MM.1S (cell line): ENCODE measurements at regions not wholly inside any gene's neighbourhood (a gene's known extent, or its start where the extent isn't known, plus 50 kb on each side); places are given as distances from the start of the nearest gene placed in this dataset.
"Not testable (repeated sequence)": the region's sequence is repeated elsewhere in the genome, so short reads cannot be mapped to it uniquely, and the experiment has no call there.

Experiments
- DNase-seq: peaks from one replicate; pipeline ENCODE4 v3.0.0-alpha.2; 2015
- H2AFZ ChIP-seq: fragments of 300-600 bp; sonication (generic); 2 replicates; pipeline ENCODE4 v1.6.0; 2016; ENCODE audit warnings: antibody characterized with exemption, low read length
- H3F3A ChIP-seq: fragments of 300-600 bp; sonication (generic); 2 replicates; pipeline ENCODE4 v1.6.1; 2016; ENCODE audit warnings: mild to moderate bottlenecking, antibody characterized with exemption, low read length, moderate library complexity, mixed read lengths; ENCODE audit not compliant: insufficient read depth
- H3K27ac ChIP-seq: fragments of 300-600 bp; sonication (generic); 2 replicates; pipeline ENCODE4 v1.5.1; 2016; ENCODE audit warnings: mild to moderate bottlenecking, low read length
- H3K27me3 ChIP-seq: fragments of 300-600 bp; sonication (generic); replicated peaks from 2 replicates; pipeline ENCODE4 v1.6.0; 2016; ENCODE audit warnings: low read length; ENCODE audit not compliant: insufficient read depth
- H3K36me3 ChIP-seq: fragments of 300-600 bp; sonication (generic); replicated peaks from 2 replicates; pipeline ENCODE4 v1.6.1; 2016; ENCODE audit warnings: mild to moderate bottlenecking, low read length, mixed read lengths; ENCODE audit not compliant: insufficient read depth
- H3K4me1 ChIP-seq: fragments of 300-600 bp; sonication (generic); 2 replicates; pipeline ENCODE4 v1.6.1; 2016; ENCODE audit warnings: low read length, mixed read lengths
- H3K4me2 ChIP-seq: fragments of 300-600 bp; sonication (generic); 2 replicates; pipeline ENCODE4 v1.6.0; 2016; ENCODE audit warnings: low read depth, low read length
- H3K4me3 ChIP-seq: fragments of 300-600 bp; sonication (generic); 2 replicates; pipeline ENCODE4 v1.5.1; 2016; ENCODE audit warnings: low read length, mixed read lengths
- H3K79me2 ChIP-seq: fragments of 300-600 bp; sonication (generic); 2 replicates; pipeline ENCODE4 v1.6.1; 2016; ENCODE audit warnings: mixed run types, low read length, mixed read lengths
- H3K9ac ChIP-seq: fragments of 300-600 bp; sonication (generic); 2 replicates; pipeline ENCODE4 v1.6.1; 2016; ENCODE audit warnings: low read length, mixed read lengths
- H3K9me2 ChIP-seq: fragments of 300-600 bp; sonication (generic); replicated peaks from 2 replicates; pipeline ENCODE4 v1.6.1; 2016; ENCODE audit warnings: mild to moderate bottlenecking, low read length, mixed read lengths; ENCODE audit not compliant: insufficient read depth
- H3K9me3 ChIP-seq: fragments of 300-600 bp; sonication (generic); replicated peaks from 2 replicates; pipeline ENCODE4 v1.6.1; 2016; ENCODE audit warnings: mild to moderate bottlenecking, low read length, mixed read lengths; ENCODE audit not compliant: insufficient read depth
- H4K20me1 ChIP-seq: fragments of 300-600 bp; sonication (generic); 2 replicates; pipeline ENCODE4 v1.6.1; 2016; ENCODE audit warnings: mild to moderate bottlenecking, low read length, moderate library complexity, mixed read lengths; ENCODE audit not compliant: insufficient read depth
- CTCF ChIP-seq: fragments of 300-600 bp; sonication (generic); IDR thresholded peaks from 2 replicates; pipeline ENCODE4 v1.5.1; 2016; ENCODE audit warnings: antibody characterized with exemption, low read length, mixed read lengths
- EZH2 ChIP-seq: fragments of 300-600 bp; sonication (generic); optimal IDR thresholded peaks from 2 replicates; pipeline ENCODE3; 2017; ENCODE audit warnings: low read depth, mild to moderate bottlenecking, antibody characterized with exemption, low read length, mixed read lengths
- EZH2phosphoT487 ChIP-seq: fragments of 300-600 bp; sonication (generic); IDR thresholded peaks from 2 replicates; pipeline ENCODE4 v1.6.1; 2018; ENCODE audit warnings: antibody characterized with exemption, low read length

DNA sequence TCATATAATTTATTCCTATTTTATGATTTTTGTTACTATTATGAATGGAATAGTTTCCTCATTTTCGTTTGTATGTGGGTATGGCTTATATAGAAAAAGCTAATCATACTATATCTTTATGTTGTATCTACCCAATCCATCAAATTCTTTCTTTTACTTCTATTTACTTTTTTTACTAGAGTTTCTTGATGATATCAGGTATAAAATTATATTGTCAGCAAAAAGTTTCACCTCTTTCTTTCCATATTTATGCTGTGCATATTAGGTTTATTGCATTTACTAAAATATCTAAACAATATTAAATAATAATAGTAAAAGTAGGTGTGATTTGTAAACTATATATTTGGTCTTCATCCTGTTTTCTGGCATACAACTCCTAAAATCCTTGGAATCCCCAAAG is 146.7 kb upstream of the PLXNC1 start:
- Histone ChIP-seq H3K9ac (no peak overlapping the region), H3K27ac (no peak overlapping the region), H3K79me2 (no peaks in the 10 kb centered on the region), H3K4me1 (no peaks in the 10 kb centered on the region), H3K36me3 (no peaks in the 10 kb centered on the region), H3F3A (no peaks in the 10 kb centered on the region), H4K20me1 (no peaks in the 10 kb centered on the region), H3K27me3 (no peaks in the 10 kb centered on the region), H2AFZ (no peak overlapping the region), H3K9me3 (no peaks in the 10 kb centered on the region), H3K4me3 (no peak overlapping the region), H3K9me2 (no peaks in the 10 kb centered on the region), H3K4me2 (no peak overlapping the region)
- no peak for DNase-seq
- TF ChIP-seq EZH2phosphoT487, result no peak
- no peak for TF ChIP-seq EZH2
- TF ChIP-seq CTCF, result no peak

DNA sequence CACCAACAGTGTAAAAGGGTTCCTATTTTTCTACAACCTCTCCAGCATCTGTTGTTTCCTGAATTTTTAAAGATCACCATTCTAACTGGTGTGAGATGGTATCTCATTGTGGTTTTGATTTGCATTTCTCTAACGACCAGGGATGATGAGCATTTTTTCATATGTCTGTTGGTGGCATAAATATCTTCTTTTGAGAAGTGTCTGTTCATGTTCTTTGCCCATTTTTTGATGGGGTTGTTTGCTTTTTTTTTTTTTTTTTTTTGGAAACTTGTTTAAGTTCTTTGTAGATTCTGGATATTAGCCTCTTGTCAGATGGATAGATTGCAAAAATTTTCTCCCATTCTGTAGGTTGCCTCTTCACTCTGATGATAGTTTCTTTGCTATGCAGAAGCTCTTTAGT is 145.5 kb upstream of the PLXNC1 start:
- not testable (repeated sequence) for H3K27me3 ChIP-seq, H3F3A ChIP-seq, H3K36me3 ChIP-seq, H3K9me3 ChIP-seq, H4K20me1 ChIP-seq, H3K79me2 ChIP-seq, H3K9me2 ChIP-seq, H3K27ac ChIP-seq, H3K9ac ChIP-seq, H2AFZ ChIP-seq, DNase-seq, H3K4me1 ChIP-seq, H3K4me2 ChIP-seq, H3K4me3 ChIP-seq

GRCh38 chr12:94007833-94008232 is 140.5 kb upstream of the PLXNC1 start:
- not testable (repeated sequence) for H3K9me2 ChIP-seq, H3K4me1 ChIP-seq, H3F3A ChIP-seq, H3K4me2 ChIP-seq, H4K20me1 ChIP-seq, H3K27me3 ChIP-seq, H3K27ac ChIP-seq, DNase-seq, H2AFZ ChIP-seq, H3K79me2 ChIP-seq, H3K4me3 ChIP-seq, H3K9me3 ChIP-seq, H3K9ac ChIP-seq, H3K36me3 ChIP-seq

- H3K4me1 ChIP-seq, result no peaks in the 10 kb centered on the region
- no peak for TF ChIP-seq CTCF
- TF ChIP-seq EZH2phosphoT487, result no peak
- no peak for TF ChIP-seq EZH2
- no peaks in the 10 kb centered on the region for H3K9me3 ChIP-seq
- H3K27me3 ChIP-seq, result no peaks in the 10 kb centered on the region
- no peaks in the 10 kb centered on the region for H3K36me3 ChIP-seq
- no peak overlapping the region for H3K4me3 ChIP-seq
- no peaks in the 10 kb centered on the region for H3K9me2 ChIP-seq
- H3K27ac ChIP-seq, result no peak overlapping the region
- no peak for DNase-seq
- H3K4me2 ChIP-seq, result no peak overlapping the region
- H3K9ac ChIP-seq, result no peak overlapping the region
- H3F3A ChIP-seq, result no peaks in the 10 kb centered on the region
- no peaks in the 10 kb centered on the region for H3K79me2 ChIP-seq
- H4K20me1 ChIP-seq, result no peaks in the 10 kb centered on the region
- no peak overlapping the region for H2AFZ ChIP-seq
These were observed 138.1 kb upstream of the PLXNC1 start for GRCh38 chr12:94010307-94010706.
